HCT116 (cell line): ENCODE measurements at regions not wholly inside any gene's neighbourhood (a gene's known extent, or its start where the extent isn't known, plus 50 kb on each side); places are given as distances from the start of the nearest gene placed in this dataset.
"Not testable (repeated sequence)": the region's sequence is repeated elsewhere in the genome, so short reads cannot be mapped to it uniquely, and the experiment has no call there.

Experiments
- ATAC-seq: fragments of 200-7000 bp; cut with Tn5 transposase; 2 replicates; pipeline ENCODE4 v1.9.1; 2020; ENCODE audit warnings: mild to moderate bottlenecking, moderate library complexity
- BruUV-seq: library from RNA; stranded (reverse); fragments of 400-500 nt; replicated peaks from 2 replicates; lab custom pipeline; 2021; lab: Mats Ljungman, UMichigan
- CTCF ChIA-PET: fragments of 300-600 bp; sonication (Branson Sonifier 250); formaldehyde crosslinking; loops from one replicate; lab custom pipeline; 2021; ENCODE audit warnings: antibody characterized with exemption; lab: Charles Lee
- POLR2A ChIA-PET: fragments of 300-600, 350-600 bp; sonication (Branson Sonifier 250); formaldehyde crosslinking; loops from one replicate; lab custom pipeline; 2021; ENCODE audit warnings: antibody characterized with exemption; lab: Charles Lee
- RAD21 ChIA-PET, 2 experiments: fragments of 300-600 bp; sonication (Branson Sonifier 250); formaldehyde crosslinking; loops; one replicate each; lab custom pipeline; 2023; ENCODE audit warnings: low total read pairs in 2 of 2; ENCODE audit not compliant: uncharacterized antibody in 2 of 2, unreplicated experiment in 2 of 2, low non-redundant PET in 1 of 2; lab: Charles Lee
- DNase-seq: peaks from one replicate; pipeline ENCODE4 v3.0.0-alpha.2; 2010; ENCODE audit warnings: low read depth, low spot score
- H2AFZ ChIP-seq: fragments of 200-600 bp; shearing (Covaris generic), sonication (generic); 2 replicates; pipeline ENCODE4 v1.6.1; 2017; ENCODE audit warnings: low read depth, mixed run types, mixed read lengths, antibody characterized with exemption, low read length; ENCODE audit not compliant: poor library complexity, severe bottlenecking
- H3K27ac ChIP-seq: 2 replicates; pipeline ENCODE4 v1.5.1; 2012; ENCODE audit warnings: low read depth, low read length
- H3K27me3 ChIP-seq: fragments of 200-600 bp; sonication (generic); 2 replicates; pipeline ENCODE4 v1.6.1; 2016; ENCODE audit warnings: mixed run types, low read length, mixed read lengths; ENCODE audit not compliant: insufficient read depth
- H3K36me3 ChIP-seq, 2 experiments: fragments of 200-500 bp in 1 of 2; fragments of 200-600 bp in 1 of 2; sonication (Bioruptor generic) in 1 of 2; sonication (generic) in 1 of 2; 2 replicates each; pipeline versions ENCODE4 v1.5.1 to v1.6.1; 2014 to 2016; ENCODE audit warnings: low read length in 2 of 2, inconsistent platforms in 1 of 2, mixed read lengths in 1 of 2, mixed run types in 1 of 2; ENCODE audit not compliant: insufficient read depth in 2 of 2, control insufficient read depth in 1 of 2
- H3K4me1 ChIP-seq, 2 experiments: fragments of 200-600 bp in 1 of 2; sonication (generic) in 1 of 2; 2 replicates each; pipeline versions ENCODE4 v1.5.1 to v1.6.1; 2012 to 2017; ENCODE audit warnings: low read length in 2 of 2, inconsistent platforms in 1 of 2, mild to moderate bottlenecking in 1 of 2, mixed read lengths in 1 of 2, mixed run types in 1 of 2, moderate library complexity in 1 of 2; ENCODE audit not compliant: insufficient read depth in 2 of 2, control insufficient read depth in 1 of 2
- H3K4me2 ChIP-seq: fragments of 200-600 bp; sonication (generic); 2 replicates; pipeline ENCODE4 v1.6.1; 2017; ENCODE audit warnings: mixed run types, low read length, mixed read lengths
- H3K4me3 ChIP-seq, 2 experiments: fragments of 200-600 bp in 1 of 2; sonication (generic) in 1 of 2; replicated peaks in 1 of 2; 2 replicates each; pipeline ENCODE4 v1.5.1; 2011 to 2016; ENCODE audit warnings: low read length in 2 of 2, control low read depth in 1 of 2, low read depth in 1 of 2, mild to moderate bottlenecking in 1 of 2, mixed read lengths in 1 of 2, mixed run types in 1 of 2
- H3K79me2 ChIP-seq: fragments of 200-600 bp; sonication (generic); 2 replicates; pipeline ENCODE4 v1.6.1; 2017; ENCODE audit warnings: mild to moderate bottlenecking, mixed run types, low read length, moderate library complexity, mixed read lengths; ENCODE audit not compliant: insufficient read depth
- H3K9ac ChIP-seq: fragments of 200-600 bp; sonication (generic); 2 replicates; pipeline ENCODE4 v1.6.1; 2016; ENCODE audit warnings: low read length, mixed read lengths
- H3K9me2 ChIP-seq: fragments of 200-600 bp; sonication (generic), shearing (Covaris generic); 2 replicates; pipeline ENCODE4 v1.6.1; 2017; ENCODE audit warnings: mixed run types, mild to moderate bottlenecking, moderate library complexity; ENCODE audit not compliant: insufficient read depth
- H3K9me3 ChIP-seq, 2 experiments: fragments of 200-500 bp in 1 of 2; fragments of 200-600 bp in 1 of 2; sonication (Bioruptor generic) in 1 of 2; sonication (generic) in 1 of 2; 2 replicates each; pipeline ENCODE4 v1.6.1; 2014 to 2017; ENCODE audit warnings: low read length in 2 of 2, mixed read lengths in 2 of 2, inconsistent platforms in 1 of 2, low read depth in 1 of 2, mild to moderate bottlenecking in 1 of 2, mixed run types in 1 of 2, moderate library complexity in 1 of 2; ENCODE audit not compliant: control insufficient read depth in 1 of 2, insufficient read depth in 1 of 2
- H4K20me1 ChIP-seq: fragments of 200-600 bp; sonication (generic), shearing (Covaris generic); 2 replicates; pipeline ENCODE4 v1.6.1; 2017; ENCODE audit warnings: mixed run types, mild to moderate bottlenecking, moderate library complexity; ENCODE audit not compliant: insufficient read depth
- CBX3 ChIP-seq: IDR thresholded peaks from 2 replicates; pipeline ENCODE4 v1.6.1; 2012; ENCODE audit warnings: low read depth
- EGR1 ChIP-seq: IDR thresholded peaks from 2 replicates; pipeline ENCODE4 v1.6.1; 2012; ENCODE audit warnings: low read depth
- EZH2 ChIP-seq: fragments of 200-600 bp; sonication (generic); IDR thresholded peaks from 2 replicates; pipeline ENCODE4 v1.6.1; 2017; ENCODE audit warnings: antibody characterized with exemption, mixed run types
- POLR2A ChIP-seq: IDR thresholded peaks from 2 replicates; pipeline ENCODE4 v1.7.0; 2011; ENCODE audit warnings: borderline replicate concordance; ENCODE audit not compliant: insufficient read depth, insufficient read length; ENCODE audit errors: extremely low read depth
- REST ChIP-seq: IDR thresholded peaks from 2 replicates; pipeline ENCODE4 v1.6.1; 2012; ENCODE audit warnings: low read depth
- SIN3A ChIP-seq: IDR thresholded peaks from 2 replicates; pipeline ENCODE4 v1.6.1; 2012; ENCODE audit warnings: low read depth
- SRF ChIP-seq: IDR thresholded peaks from 2 replicates; pipeline ENCODE4 v1.6.1; 2012; ENCODE audit warnings: low read depth
- TCF7L2 ChIP-seq: IDR thresholded peaks from 2 replicates; pipeline ENCODE4 v1.7.0; 2011; ENCODE audit warnings: borderline replicate concordance, inconsistent platforms; ENCODE audit not compliant: insufficient read depth, insufficient read length; ENCODE audit errors: extremely low read depth
- YY1 ChIP-seq: IDR thresholded peaks from 2 replicates; pipeline ENCODE4 v1.6.1; 2011; ENCODE audit warnings: low read length, low read depth, moderate library complexity, mild to moderate bottlenecking; ENCODE audit not compliant: insufficient replicate concordance; ENCODE audit errors: extremely low read depth
- ZFX ChIP-seq: fragments of 450-650 bp; IDR thresholded peaks from 2 replicates; pipeline ENCODE4 v1.6.1; 2017
- intact Hi-C: fragments of 100-400 bp; cut with micrococcal nuclease; formaldehyde crosslinking; loops from 2 replicates; pipeline ENCODE4 v1.10.0; 2022

- Histone ChIP-seq H3K4me2 (no peak overlapping the region), H2AFZ (no peak overlapping the region), H3K27me3 (no peaks in the 10 kb centered on the region), H3K9ac (no peak overlapping the region), H3K9me3 (peaks cover 0 to 3% of the 10 kb centered on the region in 2 experiments; a peak in 1 of 4 replicates), H3K4me3 (no peak overlapping the region), H3K27ac (no peak overlapping the region), H3K79me2 (no peaks in the 10 kb centered on the region), H3K36me3 (no peaks in the 10 kb centered on the region), H3K9me2 (no peaks in the 10 kb centered on the region), H3K4me1 (no peaks in the 10 kb centered on the region), H4K20me1 (no peaks in the 10 kb centered on the region)
- CTCF ChIA-PET = no interaction called here
- ATAC-seq (no peak), DNase-seq (no peak)
- BruUV-seq = no TSS peak
- POLR2A ChIA-PET = no interaction called here
- intact Hi-C loops = no loop called here
- no peak for TF ChIP-seq EGR1
- no peak for TF ChIP-seq EZH2
- TF ChIP-seq SRF = no peak
- no peak for TF ChIP-seq POLR2A
- no peak for TF ChIP-seq ZFX
- TF ChIP-seq CBX3 = no peak
- no peak for TF ChIP-seq REST
- TF ChIP-seq YY1 = no peak
- TF ChIP-seq SIN3A = no peak
- no peak for TF ChIP-seq TCF7L2
- RAD21 ChIA-PET = no interaction called here
Observed at GRCh38 chr20:12133553-12133952, 215.9 kb downstream of the BTBD3 start.

- H3K9ac ChIP-seq, H3K4me1 ChIP-seq, H4K20me1 ChIP-seq, CTCF ChIA-PET, BruUV-seq, H2AFZ ChIP-seq, RAD21 ChIA-PET, H3K9me2 ChIP-seq, H3K36me3 ChIP-seq, H3K27ac ChIP-seq, ATAC-seq, intact Hi-C loops, DNase-seq, POLR2A ChIA-PET, H3K79me2 ChIP-seq, H3K27me3 ChIP-seq, H3K4me3 ChIP-seq, H3K4me2 ChIP-seq: not testable (repeated sequence)
- peaks cover 15 to 20% of the 10 kb centered on the region in 2 experiments; a peak in 2 of 4 replicates for H3K9me3 ChIP-seq
Observed at GRCh38 chr20:12145951-12146350, 228.3 kb downstream of the BTBD3 start.
